ENCODE measurements at regions not wholly inside any gene's neighbourhood (a gene's known extent, or its start where the extent isn't known, plus 50 kb on each side); places are given as distances from the start of the nearest gene placed in this dataset.

DNA sequence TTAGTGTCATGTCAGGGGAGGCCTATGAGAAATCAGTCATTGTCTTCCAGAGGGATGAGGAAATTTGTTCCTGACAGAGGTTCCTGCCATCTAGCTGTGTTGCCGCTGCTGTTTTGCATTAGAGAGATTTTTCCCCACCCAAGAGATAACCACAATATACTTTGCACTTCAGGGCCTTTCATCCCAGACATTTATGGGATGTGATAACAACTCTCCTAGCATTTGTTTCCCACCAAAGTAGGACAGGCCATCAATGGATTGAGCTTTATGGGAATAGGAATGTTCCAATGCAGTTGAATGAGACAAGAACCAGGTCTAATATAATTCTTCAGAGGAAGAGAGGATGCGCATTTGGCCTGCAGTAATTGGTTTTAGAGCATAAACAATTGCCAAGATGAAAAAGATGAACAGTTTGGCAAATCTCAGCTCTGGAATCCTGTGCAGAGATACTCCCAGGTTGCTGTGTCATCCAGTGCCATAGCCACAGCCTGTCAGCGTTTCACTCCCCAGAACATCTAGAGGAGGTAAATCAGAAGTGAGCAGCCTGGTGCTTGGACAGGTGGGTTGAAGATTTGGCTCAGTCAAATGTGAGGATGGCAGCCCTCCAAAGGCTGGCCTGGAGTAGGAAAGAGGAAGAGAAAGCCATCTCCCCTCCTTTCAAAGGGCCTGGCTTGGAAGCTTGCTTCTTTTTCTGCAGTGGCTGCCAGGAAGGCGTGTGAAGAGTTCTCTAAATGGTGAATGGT, 93.7 kb upstream of the SETBP1 start:
- TF ChIP-seq POLR2A (IDR thresholded peaks at IDR 0.05) (no peak), CTCF (IDR thresholded peaks at IDR 0.05) (no peak)
